Vagina (tissue), 2 donors: ENCODE measurements at regions not wholly inside any gene's neighbourhood (a gene's known extent, or its start where the extent isn't known, plus 50 kb on each side); places are given as distances from the start of the nearest gene placed in this dataset.

Source experiments
- DNase-seq, 2 donors: peaks; one replicate each; pipeline ENCODE4 v3.0.0-alpha.2; 2017; ENCODE audit errors: extremely low spot score in 2 of 2
- H3K27ac ChIP-seq: fragments of 200-600 bp; sonication (generic); one replicate; pipeline ENCODE4 v1.5.1; 2019
- H3K27me3 ChIP-seq: fragments of 200-600 bp; sonication (generic); one replicate; pipeline ENCODE4 v1.5.1; 2019
- H3K36me3 ChIP-seq, 2 donors: fragments of 200-600 bp; sonication (generic); one replicate each; pipeline ENCODE4 v1.5.1; 2017 to 2019
- H3K4me1 ChIP-seq: fragments of 200-600 bp; sonication (generic); one replicate; pipeline ENCODE4 v1.5.1; 2019
- H3K4me3 ChIP-seq, 2 donors: fragments of 200-600 bp; sonication (generic); 1 replicate in 1 of 2; 2 replicates in 1 of 2; pipeline ENCODE4 v1.5.1; 2016 to 2019
- H3K9me3 ChIP-seq: fragments of 200-600 bp; sonication (generic); one replicate; pipeline ENCODE4 v1.5.1; 2019
- CTCF ChIP-seq, 3 experiments: fragments of 450-650 bp in 2 of 3; fragments of 200-600 bp in 1 of 3; sonication (generic) in 1 of 3; IDR thresholded peaks; one replicate each; pipeline ENCODE4 v1.5.1; 2017 to 2019; ENCODE audit warnings: antibody characterized with exemption in 3 of 3, mild to moderate bottlenecking in 2 of 3, moderate library complexity in 2 of 3
- POLR2A ChIP-seq, 2 donors: fragments of 450-650 bp; IDR thresholded peaks; one replicate each; pipeline ENCODE4 v1.6.1; 2017; ENCODE audit warnings: antibody characterized with exemption in 2 of 2, mild to moderate bottlenecking in 2 of 2, moderate library complexity in 2 of 2
- POLR2AphosphoS5 ChIP-seq, 2 donors: sonication (generic); formaldehyde crosslinking; IDR thresholded peaks; one replicate each; pipeline ENCODE4 v1.9.0; 2017; ENCODE audit warnings: antibody characterized with exemption in 2 of 2, mild to moderate bottlenecking in 2 of 2, low read depth in 1 of 2; ENCODE audit not compliant: insufficient read depth in 1 of 2
- intact Hi-C: fragments of 100-400 bp; cut with DNase I; formaldehyde crosslinking; loops from one replicate; pipeline ENCODE4 v1.15.1; 2023

DNA sequence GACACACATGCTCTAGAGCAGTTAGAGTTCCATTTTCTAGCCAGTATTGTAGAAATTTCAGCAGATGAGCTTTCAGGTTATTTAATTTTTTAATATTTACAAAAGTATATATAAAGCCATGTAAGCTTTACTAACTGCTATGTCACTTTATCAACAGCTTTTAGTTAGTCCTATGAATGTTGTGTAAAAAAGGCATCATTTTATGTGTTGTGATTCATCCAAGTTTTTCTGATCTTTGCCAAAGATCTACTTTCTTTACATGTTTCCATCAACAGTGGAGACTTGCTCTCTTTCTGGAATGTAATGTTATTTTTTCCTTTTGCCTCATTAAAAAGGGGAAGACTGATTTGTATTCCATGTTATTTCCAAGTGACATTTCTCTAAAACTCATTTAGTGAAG is 125.2 kb upstream of the TFPI start:
- Histone ChIP-seq H3K36me3 (no peaks in the 10 kb centered on the region), H3K27ac (no peak overlapping the region), H3K4me1 (no peaks in the 10 kb centered on the region), H3K9me3 (no peaks in the 10 kb centered on the region), H3K4me3 (no peak overlapping the region), H3K27me3 (no peaks in the 10 kb centered on the region)
- no peak for TF ChIP-seq POLR2AphosphoS5 (IDR thresholded peaks at IDR 0.05; ENCODE audit: insufficient read depth in 1 of 2, low read depth in 1 of 2)
- no peak for TF ChIP-seq CTCF (IDR thresholded peaks at IDR 0.05)
- DNase-seq = no peak
- intact Hi-C loops = no loop called here

- no peak for TF ChIP-seq POLR2AphosphoS5 (IDR thresholded peaks at IDR 0.05; ENCODE audit: insufficient read depth in 1 of 2, low read depth in 1 of 2)
- TF ChIP-seq CTCF (IDR thresholded peaks at IDR 0.05) = no peak
- TF ChIP-seq POLR2A (IDR thresholded peaks at IDR 0.05) = no peak
Measured at GRCh38 chr2:187684174-187684573, 129.9 kb upstream of the TFPI start.

GRCh38 chr2:187686416-187687024 is 132.3 kb upstream of the TFPI start:
- TF ChIP-seq POLR2AphosphoS5 (IDR thresholded peaks at IDR 0.05; ENCODE audit: insufficient read depth in 1 of 2, low read depth in 1 of 2) = no peak
- TF ChIP-seq CTCF (IDR thresholded peaks at IDR 0.05) = no peak
- no peak for TF ChIP-seq POLR2A (IDR thresholded peaks at IDR 0.05)
- H3K4me3 ChIP-seq = no peak overlapping the region
- H3K4me1 ChIP-seq = no peaks in the 10 kb centered on the region
- DNase-seq = no peak
- intact Hi-C loops = no loop called here
- H3K36me3 ChIP-seq = no peaks in the 10 kb centered on the region
- H3K27me3 ChIP-seq = no peaks in the 10 kb centered on the region
- H3K9me3 ChIP-seq = no peaks in the 10 kb centered on the region
- no peak overlapping the region for H3K27ac ChIP-seq

More at GRCh38 chr2:187684174-187684573, 129.9 kb upstream of the TFPI start:
- H3K27ac ChIP-seq = no peak overlapping the region
- H3K27me3 ChIP-seq = no peaks in the 10 kb centered on the region
- H3K36me3 ChIP-seq = no peaks in the 10 kb centered on the region
- H3K9me3 ChIP-seq = no peaks in the 10 kb centered on the region
- no peak for DNase-seq
- intact Hi-C loops = no loop called here
- H3K4me1 ChIP-seq = no peaks in the 10 kb centered on the region
- H3K4me3 ChIP-seq = no peak overlapping the region

- Histone ChIP-seq H3K27ac (no peak overlapping the region), H3K9me3 (no peaks in the 10 kb centered on the region), H3K4me3 (no peak overlapping the region), H3K27me3 (no peaks in the 10 kb centered on the region), H3K36me3 (no peaks in the 10 kb centered on the region), H3K4me1 (no peaks in the 10 kb centered on the region)
- TF ChIP-seq POLR2A (IDR thresholded peaks at IDR 0.05) (no peak), CTCF (IDR thresholded peaks at IDR 0.05) (no peak), POLR2AphosphoS5 (IDR thresholded peaks at IDR 0.05; ENCODE audit: insufficient read depth in 1 of 2, low read depth in 1 of 2) (no peak)
- intact Hi-C loops = no loop called here
- DNase-seq = no peak
Measured at GRCh38 chr2:187687585-187687984, 133.3 kb upstream of the TFPI start.

- intact Hi-C loops = no loop called here
- no peaks in the 10 kb centered on the region for H3K36me3 ChIP-seq
- TF ChIP-seq POLR2AphosphoS5 (IDR thresholded peaks at IDR 0.05; ENCODE audit: insufficient read depth in 1 of 2, low read depth in 1 of 2) (no peak), POLR2A (IDR thresholded peaks at IDR 0.05) (no peak), CTCF (IDR thresholded peaks at IDR 0.05) (no peak)
Measured at GRCh38 chr2:187689372-187689771, 135.1 kb upstream of the TFPI start.

More at GRCh38 chr2:187689372-187689771, 135.1 kb upstream of the TFPI start:
- Histone ChIP-seq H3K27ac (no peak overlapping the region), H3K27me3 (no peaks in the 10 kb centered on the region), H3K9me3 (no peaks in the 10 kb centered on the region), H3K4me1 (no peaks in the 10 kb centered on the region), H3K4me3 (no peak overlapping the region)
- DNase-seq = no peak
